ENCODE measurements at regions not wholly inside any gene's neighbourhood (a gene's known extent, or its start where the extent isn't known, plus 50 kb on each side); places are given as distances from the start of the nearest gene placed in this dataset.
A peak's percentile ranks its signal among the peaks of the same experiment; 100 is the strongest.
"Not testable (repeated sequence)": the region's sequence is repeated elsewhere in the genome, so short reads cannot be mapped to it uniquely, and the experiment has no call there.

GRCh38 chr14:65153101-65153500 lies 50.8 kb upstream of the MAX start:
- DNase-seq = no peak

GRCh38 chr14:65156568-65157366 lies 54.5 kb upstream of the MAX start:
- no peak for DNase-seq

GRCh38 chr14:65159281-65160062 lies 57.2 kb upstream of the MAX start:
- no peak for DNase-seq

- DNase-seq = no peak
Measured at GRCh38 chr14:65160091-65160490, 57.8 kb upstream of the MAX start.

GRCh38 chr14:65162031-65162430 lies 59.7 kb upstream of the MAX start:
- no peak for DNase-seq

- no peak for DNase-seq
Measured at GRCh38 chr14:65164068-65164824, 61.9 kb upstream of the MAX start.

- no peak for DNase-seq
Measured at GRCh38 chr14:65164825-65165135, 62.5 kb upstream of the MAX start.

- no peak for DNase-seq
Measured at GRCh38 chr14:65167072-65167645, 64.8 kb upstream of the MAX start.

- no peak for DNase-seq
Measured at GRCh38 chr14:65168840-65169239, 66.5 kb upstream of the MAX start.

GRCh38 chr14:65169351-65169750 lies 67.0 kb upstream of the MAX start:
- no peak for DNase-seq

GRCh38 chr14:65170318-65170717 lies 68.0 kb upstream of the MAX start:
- no peak for DNase-seq

GRCh38 chr14:65170768-65171507 lies 68.6 kb upstream of the MAX start:
- peak; percentile 71 for DNase-seq

GRCh38 chr14:65173973-65174693 lies 71.8 kb upstream of the MAX start:
- DNase-seq = no peak

GRCh38 chr14:65174783-65175182 lies 72.5 kb upstream of the MAX start:
- no peak for DNase-seq

GRCh38 chr14:65177551-65177950 lies 75.2 kb upstream of the MAX start:
- no peak for DNase-seq

- DNase-seq = not testable (repeated sequence)
Measured at GRCh38 chr14:65179231-65179630, 76.9 kb upstream of the MAX start.

- DNase-seq = no peak
Measured at GRCh38 chr14:65179918-65180724, 77.8 kb upstream of the MAX start.

- DNase-seq = no peak
Measured at GRCh38 chr14:65180725-65181025, 78.4 kb upstream of the MAX start.

GRCh38 chr14:65184032-65184764 lies 81.9 kb upstream of the MAX start:
- DNase-seq = no peak

- no peak for DNase-seq
Measured at GRCh38 chr14:65185829-65186228, 83.5 kb upstream of the MAX start.

- no peak for DNase-seq
Measured at GRCh38 chr14:65186951-65187350, 84.6 kb upstream of the MAX start.
